H1 (cell line): ENCODE measurements at regions not wholly inside any gene's neighbourhood (a gene's known extent, or its start where the extent isn't known, plus 50 kb on each side); places are given as distances from the start of the nearest gene placed in this dataset.

Experiments
- CTCF ChIA-PET: fragments of 300-600 bp; sonication (Branson Sonifier 250); formaldehyde crosslinking; loops from one replicate; lab custom pipeline; 2021; ENCODE audit not compliant: partially characterized antibody; lab: Charles Lee
- POLR2A ChIA-PET: fragments of 300-600 bp; sonication (Branson Sonifier 250); formaldehyde crosslinking; loops from one replicate; lab custom pipeline; 2021; ENCODE audit warnings: inconsistent platforms; ENCODE audit not compliant: partially characterized antibody; lab: Charles Lee
- DNase-seq, 2 experiments: peaks; one replicate each; pipeline versions ENCODE4 v3.0.0 to v3.0.0-alpha.2; 2010 to 2022; ENCODE audit warnings: low spot score in 2 of 2, low read depth in 1 of 2, mixed read lengths in 1 of 2
- FAIRE-seq: peaks from 2 replicates; lab custom pipeline; 2011; peaks lifted over from hg19 to GRCh38; lab: Jason Lieb, UNC
- H2AFZ ChIP-seq: 2 replicates; pipeline ENCODE4 v1.8.1; 2012; ENCODE audit warnings: low read length, inconsistent platforms
- H2AK5ac ChIP-seq: 2 replicates; pipeline ENCODE4 v1.6.1; 2013; ENCODE audit warnings: low read depth, low read length
- H2BK120ac ChIP-seq: replicated peaks from 2 replicates; pipeline ENCODE3; 2013; ENCODE audit warnings: low read depth, low read length, inconsistent platforms
- H2BK12ac ChIP-seq: 2 replicates; pipeline ENCODE4 v1.6.1; 2013; ENCODE audit warnings: low read depth, low read length
- H2BK15ac ChIP-seq: 2 replicates; pipeline ENCODE4 v1.6.1; 2013; ENCODE audit warnings: low read length
- H2BK20ac ChIP-seq: 2 replicates; pipeline ENCODE4 v1.6.1; 2013; ENCODE audit warnings: low read length
- H2BK5ac ChIP-seq: 2 replicates; pipeline ENCODE4 v1.6.1; 2013; ENCODE audit warnings: low read depth, low read length
- H3K14ac ChIP-seq: 2 replicates; pipeline ENCODE4 v1.6.1; 2013; ENCODE audit warnings: inconsistent platforms; ENCODE audit not compliant: insufficient read length
- H3K18ac ChIP-seq: 2 replicates; pipeline ENCODE4 v1.6.1; 2013; ENCODE audit warnings: low read length; ENCODE audit errors: extremely low read depth
- H3K23ac ChIP-seq: 2 replicates; pipeline ENCODE4 v1.6.1; 2013; ENCODE audit warnings: inconsistent platforms; ENCODE audit not compliant: insufficient read length
- H3K23me2 ChIP-seq: 2 replicates; pipeline ENCODE4 v1.6.1; 2013; ENCODE audit warnings: low read depth, low read length
- H3K27ac ChIP-seq: 2 replicates; pipeline ENCODE4 v1.6.1; 2011; ENCODE audit warnings: low read depth, low read length, inconsistent platforms
- H3K27me3 ChIP-seq, 4 experiments: replicated peaks in 1 of 4; 1 replicate in 1 of 4; 2 replicates in 3 of 4; pipeline versions ENCODE4 v1.6.1 to v1.8.1; 2011 to 2013; ENCODE audit warnings: low read length in 3 of 4, mild to moderate bottlenecking in 3 of 4, inconsistent platforms in 2 of 4, mixed read lengths in 2 of 4, moderate library complexity in 1 of 4; ENCODE audit not compliant: control insufficient read depth in 3 of 4, insufficient read depth in 3 of 4; ENCODE audit errors: extremely low read depth in 1 of 4
- H3K36me3 ChIP-seq, 4 experiments: 2 replicates each; pipeline versions ENCODE4 v1.6.1 to v1.8.1; 2011 to 2013; ENCODE audit warnings: mild to moderate bottlenecking in 4 of 4, low read length in 3 of 4, moderate library complexity in 2 of 4, control low read depth in 1 of 4, inconsistent platforms in 1 of 4; ENCODE audit not compliant: insufficient read depth in 4 of 4, control insufficient read depth in 2 of 4
- H3K4ac ChIP-seq: replicated peaks from 2 replicates; pipeline ENCODE3; 2013; ENCODE audit warnings: low read length, low read depth, mixed read lengths, inconsistent platforms; ENCODE audit not compliant: insufficient read length
- H3K4me1 ChIP-seq, 4 experiments: replicated peaks in 1 of 4; 1 replicate in 1 of 4; 2 replicates in 3 of 4; pipeline versions ENCODE4 v1.6.1 to v1.8.1; 2011 to 2013; ENCODE audit warnings: low read length in 3 of 4, inconsistent platforms in 2 of 4, mixed read lengths in 1 of 4; ENCODE audit not compliant: insufficient read depth in 4 of 4, control insufficient read depth in 3 of 4
- H3K4me2 ChIP-seq, 2 experiments: 2 replicates each; pipeline versions ENCODE4 v1.6.1 to v1.8.1; 2011 to 2013; ENCODE audit warnings: low read depth in 2 of 2, low read length in 2 of 2, control low read depth in 1 of 2, inconsistent platforms in 1 of 2, mild to moderate bottlenecking in 1 of 2; ENCODE audit not compliant: insufficient read depth in 1 of 2
- H3K4me3 ChIP-seq, 4 experiments: fragments of 200-600, 300-600 bp in 1 of 4; sonication (generic), shearing (Covaris generic), sonication (Bioruptor Twin) in 1 of 4; 2 replicates each; pipeline versions ENCODE4 v1.5.1 to v1.8.1; 2011 to 2016; ENCODE audit warnings: low read length in 4 of 4, low read depth in 3 of 4, control low read depth in 2 of 4, inconsistent platforms in 2 of 4, mild to moderate bottlenecking in 2 of 4, mixed read lengths in 1 of 4, moderate library complexity in 1 of 4; ENCODE audit not compliant: insufficient read depth in 2 of 4; ENCODE audit errors: extremely low read depth in 1 of 4
- H3K56ac ChIP-seq: replicated peaks from 2 replicates; pipeline ENCODE3; 2013; ENCODE audit warnings: low read depth, mild to moderate bottlenecking, mixed read lengths, low read length, inconsistent platforms; ENCODE audit not compliant: insufficient read length
- H3K79me1 ChIP-seq: 2 replicates; pipeline ENCODE4 v1.6.1; 2013; ENCODE audit warnings: low read depth, low read length, control low read depth
- H3K79me2 ChIP-seq, 2 experiments: 2 replicates each; pipeline versions ENCODE4 v1.6.1 to v1.8.1; 2012 to 2013; ENCODE audit warnings: low read length in 2 of 2, mild to moderate bottlenecking in 2 of 2, inconsistent platforms in 1 of 2; ENCODE audit not compliant: insufficient read depth in 2 of 2, control insufficient read depth in 1 of 2
- H3K9ac ChIP-seq, 4 experiments: replicated peaks in 1 of 4; 1 replicate in 1 of 4; 2 replicates in 3 of 4; pipeline versions ENCODE4 v1.6.1 to v1.8.1; 2011 to 2013; ENCODE audit warnings: low read depth in 3 of 4, low read length in 3 of 4, control low read depth in 2 of 4, mild to moderate bottlenecking in 2 of 4, moderate library complexity in 2 of 4, inconsistent platforms in 1 of 4; ENCODE audit errors: extremely low read depth in 1 of 4
- H3K9me3 ChIP-seq, 2 experiments: 2 replicates each; pipeline versions ENCODE4 v1.6.1 to v1.8.1; 2012 to 2013; ENCODE audit warnings: mild to moderate bottlenecking in 2 of 2, moderate library complexity in 2 of 2, control low read depth in 1 of 2, inconsistent platforms in 1 of 2, low read depth in 1 of 2, low read length in 1 of 2, mixed read lengths in 1 of 2; ENCODE audit not compliant: insufficient read depth in 2 of 2
- H4K20me1 ChIP-seq, 2 experiments: replicated peaks in 1 of 2; 2 replicates each; pipeline versions ENCODE3 to v1.8.1; 2011 to 2013; ENCODE audit warnings: inconsistent platforms in 2 of 2, low read length in 2 of 2, mild to moderate bottlenecking in 1 of 2; ENCODE audit not compliant: insufficient read depth in 2 of 2, control insufficient read depth in 1 of 2
- H4K5ac ChIP-seq: 2 replicates; pipeline ENCODE4 v1.6.1; 2013; ENCODE audit warnings: low read length, low read depth, mixed read lengths, inconsistent platforms; ENCODE audit not compliant: insufficient read length
- H4K8ac ChIP-seq: 2 replicates; pipeline ENCODE4 v1.8.0; 2013; ENCODE audit warnings: mild to moderate bottlenecking, moderate library complexity, low read length, inconsistent platforms; ENCODE audit not compliant: insufficient read depth; ENCODE audit errors: extremely low read depth
- H4K91ac ChIP-seq: replicated peaks from 2 replicates; pipeline ENCODE3; 2013; ENCODE audit warnings: low read length, mixed read lengths, inconsistent platforms; ENCODE audit not compliant: insufficient read length
- BCL11A ChIP-seq, 2 experiments: IDR thresholded peaks; one replicate each; pipeline ENCODE4 v1.6.1; 2011; ENCODE audit warnings: low read depth in 2 of 2, low read length in 2 of 2, mild to moderate bottlenecking in 2 of 2
- CREB1 ChIP-seq: IDR thresholded peaks from 2 replicates; pipeline ENCODE4 v1.6.1; 2012; ENCODE audit warnings: inconsistent platforms
- CTBP2 ChIP-seq: IDR thresholded peaks from 2 replicates; pipeline ENCODE4 v1.7.0; 2011; ENCODE audit warnings: borderline replicate concordance, mild to moderate bottlenecking, moderate library complexity, mixed read lengths, low read length; ENCODE audit not compliant: insufficient read depth, insufficient read length
- HDAC6 ChIP-seq: IDR thresholded peaks from one replicate; pipeline ENCODE4 v1.7.1; 2012; ENCODE audit warnings: low read depth, mild to moderate bottlenecking, inconsistent platforms, low read length, moderate library complexity
- KDM4A ChIP-seq: IDR thresholded peaks from one replicate; pipeline ENCODE4 v1.7.1; 2012; ENCODE audit warnings: low read depth, mild to moderate bottlenecking, moderate library complexity, low read length, inconsistent platforms; ENCODE audit not compliant: severe bottlenecking
- RAD21 ChIP-seq, 2 experiments: IDR thresholded peaks in 1 of 2; conservative IDR thresholded peaks in 1 of 2; 2 replicates each; pipeline ENCODE4 v1.6.1; 2011; ENCODE audit warnings: low read depth in 2 of 2, low read length in 2 of 2, improper control_type of control experiment in 1 of 2, inconsistent platforms in 1 of 2, mild to moderate bottlenecking in 1 of 2, moderate library complexity in 1 of 2
- RBBP5 ChIP-seq: IDR thresholded peaks from 2 replicates; pipeline ENCODE4 v1.7.1; 2012; ENCODE audit warnings: low read depth, mild to moderate bottlenecking, inconsistent platforms, low read length, moderate library complexity, borderline replicate concordance
- SIN3A ChIP-seq, 2 experiments: IDR thresholded peaks in 1 of 2; conservative IDR thresholded peaks in 1 of 2; 2 replicates each; pipeline ENCODE4 v1.6.1; 2011 to 2012; ENCODE audit warnings: low read length in 2 of 2, improper control_type of control experiment in 1 of 2, low read depth in 1 of 2, mild to moderate bottlenecking in 1 of 2
- TAF1 ChIP-seq: IDR thresholded peaks from 2 replicates; pipeline ENCODE4 v1.6.1; 2011; ENCODE audit warnings: mild to moderate bottlenecking, low read depth, low read length
- TBP ChIP-seq: IDR thresholded peaks from 2 replicates; pipeline ENCODE4 v1.6.1; 2011; ENCODE audit warnings: low read depth, low read length, improper control_type of control experiment
- USF2 ChIP-seq: IDR thresholded peaks from 2 replicates; pipeline ENCODE4 v1.6.1; 2011; ENCODE audit warnings: low read length, improper control_type of control experiment
- WGBS, 2 experiments: shearing (Covaris generic) in 1 of 2; methylation state at CpG; one replicate each; pipeline versions ENCODE4 v1.1.6 to v1.1.7; 2013 to 2015; ENCODE audit warnings: low lambda C conversion rate in 2 of 2, mixed read lengths in 2 of 2, inconsistent platforms in 1 of 2, low coverage in 1 of 2, missing lambda C conversion rate in 1 of 2; ENCODE audit not compliant: insufficient replicate concordance in 2 of 2, insufficient coverage in 1 of 2, insufficient read length in 1 of 2; ENCODE audit errors: extremely low coverage in 1 of 2, missing lambda C conversion rate in 1 of 2; 5-methylcytosine and 5-hydroxymethylcytosine counted together
- TF ChIP-seq, protein P1 (sequence below): IDR thresholded peaks from 2 replicates; pipeline ENCODE4 v1.6.1; 2012; ENCODE audit warnings: inconsistent platforms

GRCh38 chr2:138439733-138440132, 61.8 kb upstream of the SPOPL start:
- no peak overlapping the region for H4K91ac ChIP-seq
- H2BK12ac ChIP-seq: no peak overlapping the region
- no peaks in the 10 kb centered on the region for H4K20me1 ChIP-seq
- H3K79me2 ChIP-seq: no peaks in the 10 kb centered on the region
- no peak overlapping the region for H3K4me3 ChIP-seq
- WGBS, 2 experiments: 94% methylated on average over 2 of the region's 2 CpGs; no CpG with 5 or more reads in 1 of the 2 experiments
- ChIA-PET CTCF (no interaction called here), POLR2A (no interaction called here)
- no peak overlapping the region for H3K23ac ChIP-seq
- no peak overlapping the region for H3K9ac ChIP-seq
- H3K23me2 ChIP-seq: no peaks in the 10 kb centered on the region; the same call in 1 of the 2 replicates
- no peak overlapping the region for H2AFZ ChIP-seq
- H3K56ac ChIP-seq: no peak overlapping the region
- H4K5ac ChIP-seq: no peak overlapping the region
- DNase-seq (no peak), FAIRE-seq (no peak)
- H3K4me1 ChIP-seq: no peaks in the 10 kb centered on the region
- H3K79me1 ChIP-seq: no peaks in the 10 kb centered on the region
- H3K27ac ChIP-seq: no peak overlapping the region
- no peak overlapping the region for H3K4ac ChIP-seq
- H2BK120ac ChIP-seq: no peak overlapping the region
- H3K18ac ChIP-seq: no peak overlapping the region
- no peak overlapping the region for H4K8ac ChIP-seq
- H3K4me2 ChIP-seq: no peak overlapping the region
- H3K36me3 ChIP-seq: no peaks in the 10 kb centered on the region; a peak in 1 of 8 replicates
- no peak overlapping the region for H2BK5ac ChIP-seq
- H3K9me3 ChIP-seq: no peaks in the 10 kb centered on the region
- no peak overlapping the region for H2BK20ac ChIP-seq
- H2AK5ac ChIP-seq: no peak overlapping the region
- H3K27me3 ChIP-seq: no peaks in the 10 kb centered on the region
- no peak overlapping the region for H3K14ac ChIP-seq
- no peak overlapping the region for H2BK15ac ChIP-seq
- TF ChIP-seq RAD21 (IDR thresholded peaks at IDR 0.05 in 1 of 2, conservative IDR thresholded peaks at IDR 0.05 in 1 of 2; ENCODE audit: low read depth in 2 of 2, low read length in 2 of 2): no peak
- TF ChIP-seq HDAC6: no peak
- no peak for TF ChIP-seq RBBP5
- TF ChIP-seq TBP: no peak
- no peak for TF ChIP-seq TAF1
- TF ChIP-seq KDM4A: no peak
- no peak for TF ChIP-seq BCL11A (IDR thresholded peaks at IDR 0.05; ENCODE audit: low read depth in 2 of 2, low read length in 2 of 2)
- TF ChIP-seq SIN3A (conservative IDR thresholded peaks at IDR 0.05 in 1 of 2, IDR thresholded peaks at IDR 0.05 in 1 of 2; ENCODE audit: low read depth in 1 of 2, low read length in 2 of 2): no peak
- no peak for TF ChIP-seq USF2
- no peak for TF ChIP-seq CTBP2
- TF ChIP-seq, protein P1, sequence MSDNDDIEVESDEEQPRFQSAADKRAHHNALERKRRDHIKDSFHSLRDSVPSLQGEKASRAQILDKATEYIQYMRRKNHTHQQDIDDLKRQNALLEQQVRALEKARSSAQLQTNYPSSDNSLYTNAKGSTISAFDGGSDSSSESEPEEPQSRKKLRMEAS: no peak
- no peak for TF ChIP-seq CREB1
